HUES64 (cell line): ENCODE measurements at regions not wholly inside any gene's neighbourhood (a gene's known extent, or its start where the extent isn't known, plus 50 kb on each side); places are given as distances from the start of the nearest gene placed in this dataset.

Source experiments
- H3K27ac ChIP-seq: 2 replicates; pipeline ENCODE4 v1.7.0; 2013; ENCODE audit warnings: low read depth, low read length, inconsistent platforms
- H3K27me3 ChIP-seq: 2 replicates; pipeline ENCODE4 v1.6.1; 2013; ENCODE audit warnings: mild to moderate bottlenecking, low read length; ENCODE audit not compliant: insufficient read depth
- H3K36me3 ChIP-seq: 2 replicates; pipeline ENCODE4 v1.6.1; 2013; ENCODE audit warnings: mild to moderate bottlenecking, low read length; ENCODE audit not compliant: insufficient read depth
- H3K4me1 ChIP-seq: 2 replicates; pipeline ENCODE4 v1.6.1; 2013; ENCODE audit warnings: mild to moderate bottlenecking, low read length, moderate library complexity; ENCODE audit not compliant: insufficient read depth
- H3K4me3 ChIP-seq: 2 replicates; pipeline ENCODE4 v1.5.1; 2013; ENCODE audit warnings: mild to moderate bottlenecking, low read length, moderate library complexity
- H3K9ac ChIP-seq: 2 replicates; pipeline ENCODE4 v1.6.1; 2013; ENCODE audit warnings: mild to moderate bottlenecking, low read depth, low read length
- H3K9me3 ChIP-seq: 2 replicates; pipeline ENCODE4 v1.6.1; 2013; ENCODE audit warnings: low read depth, low read length; ENCODE audit not compliant: insufficient read depth
- WGBS: fragments of 150-250, 120-280 bp; methylation state at CpG from one replicate; pipeline ENCODE4 v1.1.7; 2013; ENCODE audit warnings: missing lambda C conversion rate; 5-methylcytosine and 5-hydroxymethylcytosine counted together

GRCh38 chr10:61317706-61318105, 135.5 kb downstream of the TMEM26 start:
- Histone ChIP-seq H3K4me3 (no peak overlapping the region), H3K36me3 (no peaks in the 10 kb centered on the region), H3K4me1 (no peaks in the 10 kb centered on the region), H3K9me3 (no peaks in the 10 kb centered on the region), H3K9ac (no peak overlapping the region), H3K27me3 (no peaks in the 10 kb centered on the region), H3K27ac (no peak overlapping the region)

GRCh38 chr10:61316676-61317265, 136.4 kb downstream of the TMEM26 start:
- WGBS, result 100% methylated on average over 1 of the region's 1 CpG
- Histone ChIP-seq H3K9ac (no peak overlapping the region), H3K27me3 (no peaks in the 10 kb centered on the region), H3K9me3 (no peaks in the 10 kb centered on the region), H3K4me1 (no peaks in the 10 kb centered on the region), H3K27ac (no peak overlapping the region), H3K36me3 (no peaks in the 10 kb centered on the region), H3K4me3 (no peak overlapping the region)

DNA sequence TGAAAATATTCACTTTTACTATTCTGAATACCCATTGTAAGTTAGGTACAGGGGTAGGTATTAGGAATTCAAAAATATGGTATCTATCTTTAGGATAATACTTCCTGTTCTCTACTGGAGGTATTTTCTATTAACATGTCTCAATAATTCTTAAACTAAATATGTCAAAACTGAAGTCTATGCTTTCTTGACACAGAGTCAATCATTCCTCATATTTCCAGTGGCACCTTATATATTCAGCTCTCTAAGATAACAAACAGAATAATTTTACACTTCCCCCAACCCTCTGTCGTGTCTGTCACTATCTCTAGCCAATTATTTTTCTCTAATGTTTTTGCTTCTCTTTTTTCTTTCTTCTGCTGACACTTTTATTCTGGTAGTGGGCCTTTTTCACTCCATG, 138.9 kb downstream of the TMEM26 start:
- H3K9me3 ChIP-seq, result no peaks in the 10 kb centered on the region
- no peaks in the 10 kb centered on the region for H3K36me3 ChIP-seq
- no peaks in the 10 kb centered on the region for H3K27me3 ChIP-seq
- no peak overlapping the region for H3K27ac ChIP-seq
- no peaks in the 10 kb centered on the region for H3K4me1 ChIP-seq
- 87% methylated on average over 1 of the region's 1 CpG for WGBS
- no peak overlapping the region for H3K9ac ChIP-seq
- H3K4me3 ChIP-seq, result no peak overlapping the region

GRCh38 chr10:61313460-61313859, 139.7 kb downstream of the TMEM26 start:
- no peak overlapping the region for H3K4me3 ChIP-seq
- no peaks in the 10 kb centered on the region for H3K27me3 ChIP-seq
- no peaks in the 10 kb centered on the region for H3K9me3 ChIP-seq
- no peaks in the 10 kb centered on the region for H3K4me1 ChIP-seq
- H3K27ac ChIP-seq, result no peak overlapping the region
- H3K36me3 ChIP-seq, result no peaks in the 10 kb centered on the region
- H3K9ac ChIP-seq, result no peak overlapping the region

DNA sequence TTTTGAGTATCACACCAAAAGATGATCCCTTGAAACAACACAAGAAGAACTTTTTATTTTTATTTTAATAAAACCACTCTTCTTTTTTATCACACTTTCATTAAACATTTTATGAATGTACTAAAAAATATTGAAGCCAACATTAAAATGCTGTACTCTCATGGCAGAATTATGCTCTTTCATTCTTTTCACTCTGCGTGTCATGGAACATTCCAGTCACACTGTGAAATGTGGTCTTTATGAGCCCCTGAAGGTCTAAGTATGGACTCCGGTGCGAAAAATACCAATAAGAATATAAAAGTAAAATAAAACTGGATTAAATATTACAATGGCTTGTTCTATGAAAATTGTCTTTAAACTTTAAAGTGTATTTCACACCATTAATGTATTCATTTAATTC, 148.4 kb downstream of the TMEM26 start:
- Histone ChIP-seq H3K36me3 (no peaks in the 10 kb centered on the region), H3K4me1 (no peaks in the 10 kb centered on the region), H3K4me3 (no peak overlapping the region), H3K27ac (no peak overlapping the region), H3K9ac (no peak overlapping the region), H3K9me3 (no peaks in the 10 kb centered on the region), H3K27me3 (no peaks in the 10 kb centered on the region)
- 100% methylated on average over 1 of the region's 3 CpGs for WGBS

DNA sequence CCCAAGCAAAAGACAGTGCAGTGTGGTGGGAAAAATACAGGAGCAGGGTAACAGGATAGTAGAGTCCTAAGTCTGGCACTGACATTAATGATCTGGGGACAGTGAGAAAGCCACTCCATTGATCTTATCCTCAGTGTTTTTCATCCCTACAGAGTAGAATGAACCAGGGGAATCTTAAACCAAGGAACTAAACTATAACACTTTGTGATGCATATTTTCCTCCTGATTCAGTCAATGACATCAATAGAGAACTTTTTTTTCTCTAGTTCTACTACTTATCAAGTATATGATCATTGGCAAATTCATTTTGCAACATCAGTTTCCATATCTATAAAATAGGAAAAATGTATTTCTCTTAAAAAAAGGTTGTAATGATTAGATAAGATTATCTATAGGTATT, 151.1 kb downstream of the TMEM26 start:
- H3K27ac ChIP-seq, result no peak overlapping the region
- no peaks in the 10 kb centered on the region for H3K27me3 ChIP-seq
- no peaks in the 10 kb centered on the region for H3K36me3 ChIP-seq
- H3K4me3 ChIP-seq, result no peak overlapping the region
- no peaks in the 10 kb centered on the region for H3K4me1 ChIP-seq
- H3K9me3 ChIP-seq, result peaks cover 3% of the 10 kb centered on the region; the same call in 1 of the 2 replicates
- no peak overlapping the region for H3K9ac ChIP-seq

GRCh38 chr10:61301575-61301974, 151.6 kb downstream of the TMEM26 start:
- peaks cover 3% of the 10 kb centered on the region; the same call in 1 of the 2 replicates for H3K9me3 ChIP-seq
- no peaks in the 10 kb centered on the region for H3K36me3 ChIP-seq
- WGBS, result 96% methylated on average over 2 of the region's 2 CpGs
- H3K4me3 ChIP-seq, result no peak overlapping the region
- H3K4me1 ChIP-seq, result no peaks in the 10 kb centered on the region
- H3K27me3 ChIP-seq, result no peaks in the 10 kb centered on the region
- no peak overlapping the region for H3K27ac ChIP-seq
- H3K9ac ChIP-seq, result no peak overlapping the region

- Histone ChIP-seq H3K36me3 (no peaks in the 10 kb centered on the region), H3K9ac (no peak overlapping the region), H3K9me3 (peaks cover 3% of the 10 kb centered on the region; the same call in 1 of the 2 replicates), H3K27me3 (no peaks in the 10 kb centered on the region), H3K4me1 (no peaks in the 10 kb centered on the region), H3K27ac (no peak overlapping the region), H3K4me3 (no peak overlapping the region)
- WGBS, result 98% methylated on average over 2 of the region's 3 CpGs
Measured at GRCh38 chr10:61299841-61300240, 153.3 kb downstream of the TMEM26 start.

- H3K4me3 ChIP-seq, result no peak overlapping the region
- no peaks in the 10 kb centered on the region for H3K36me3 ChIP-seq
- no peak overlapping the region for H3K27ac ChIP-seq
- 100% methylated on average over 2 of the region's 2 CpGs for WGBS
- no peak overlapping the region for H3K9ac ChIP-seq
- peaks cover 3% of the 10 kb centered on the region; the same call in 1 of the 2 replicates for H3K9me3 ChIP-seq
- H3K27me3 ChIP-seq, result no peaks in the 10 kb centered on the region
- H3K4me1 ChIP-seq, result no peaks in the 10 kb centered on the region
Measured at GRCh38 chr10:61299156-61299555, 154.0 kb downstream of the TMEM26 start.

- H3K27me3 ChIP-seq, result no peaks in the 10 kb centered on the region
- H3K4me1 ChIP-seq, result no peaks in the 10 kb centered on the region
- peaks cover 3% of the 10 kb centered on the region; the same call in 1 of the 2 replicates for H3K9me3 ChIP-seq
- H3K4me3 ChIP-seq, result no peak overlapping the region
- WGBS, result 95% methylated on average over 1 of the region's 3 CpGs
- no peak overlapping the region for H3K9ac ChIP-seq
- no peak overlapping the region for H3K27ac ChIP-seq
- H3K36me3 ChIP-seq, result no peaks in the 10 kb centered on the region
Measured at GRCh38 chr10:61298194-61298593, 155.0 kb downstream of the TMEM26 start.

DNA sequence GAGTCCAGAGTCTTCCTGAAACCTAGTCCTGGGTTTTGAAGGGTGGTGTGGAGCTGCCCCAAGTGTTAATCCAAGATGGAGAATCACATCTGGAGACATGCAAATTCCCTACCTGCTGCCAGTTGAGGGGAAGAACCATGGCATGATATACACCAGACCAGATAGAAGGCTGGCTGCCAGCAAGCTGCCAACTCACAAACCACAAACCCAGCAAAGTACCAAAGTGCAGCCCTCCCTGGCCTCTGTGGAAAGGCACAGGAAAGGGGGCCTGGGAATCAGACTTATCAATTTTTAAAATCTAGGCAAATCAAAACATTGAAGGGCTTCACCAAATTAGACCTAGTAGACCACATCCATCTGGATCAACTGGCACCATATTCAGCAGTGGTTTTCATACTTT, 157.0 kb downstream of the TMEM26 start:
- Histone ChIP-seq H3K36me3 (no peaks in the 10 kb centered on the region), H3K9me3 (peaks cover 3% of the 10 kb centered on the region; the same call in 1 of the 2 replicates), H3K9ac (no peak overlapping the region)

DNA sequence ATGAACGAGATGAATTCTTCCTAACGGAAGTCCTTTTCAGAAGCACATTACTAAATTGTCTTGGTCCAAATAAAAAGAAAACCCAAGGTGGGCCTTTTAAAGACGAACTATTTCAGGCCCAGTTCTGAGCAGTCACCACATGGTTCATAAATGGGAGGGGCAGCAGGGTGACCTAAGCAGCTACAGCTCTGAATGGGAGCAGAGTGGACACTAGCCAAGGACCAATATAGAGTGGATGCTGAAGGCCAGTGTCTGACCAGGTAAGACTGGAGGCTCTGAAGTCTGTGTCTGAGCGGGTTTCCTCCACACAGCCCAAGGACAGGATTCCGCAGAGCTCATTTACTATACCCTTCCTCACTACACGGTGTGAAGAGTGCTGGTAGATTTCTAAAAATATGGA, 159.1 kb downstream of the TMEM26 start:
- WGBS, result 98% methylated on average over 5 of the region's 6 CpGs
- H3K9me3 ChIP-seq, result peaks cover 7% of the 10 kb centered on the region; the same call in 1 of the 2 replicates
- no peak overlapping the region for H3K27ac ChIP-seq
- H3K27me3 ChIP-seq, result no peaks in the 10 kb centered on the region
- H3K9ac ChIP-seq, result no peak overlapping the region
- H3K36me3 ChIP-seq, result no peaks in the 10 kb centered on the region
- peaks cover 9% of the 10 kb centered on the region; the same call in 1 of the 2 replicates for H3K4me1 ChIP-seq
- no peak overlapping the region for H3K4me3 ChIP-seq

More for the DNA sequence above, 157.0 kb downstream of the TMEM26 start:
- Histone ChIP-seq H3K27me3 (no peaks in the 10 kb centered on the region), H3K4me3 (no peak overlapping the region), H3K4me1 (peaks cover 9% of the 10 kb centered on the region; the same call in 1 of the 2 replicates), H3K27ac (no peak overlapping the region)
